Thymus (tissue), 11 donors: ENCODE measurements at regions not wholly inside any gene's neighbourhood (a gene's known extent, or its start where the extent isn't known, plus 50 kb on each side); places are given as distances from the start of the nearest gene placed in this dataset.
"Not testable (repeated sequence)": the region's sequence is repeated elsewhere in the genome, so short reads cannot be mapped to it uniquely, and the experiment has no call there.

Experiments
- DNase-seq, 9 donors: peaks; one replicate each; pipeline ENCODE4 v3.0.0-alpha.2; 2013; ENCODE audit warnings: low spot score in 9 of 9, low read depth in 6 of 9, missing footprints in 1 of 9
- H3K27ac ChIP-seq, 2 donors: one replicate each; pipeline ENCODE4 v1.5.1; 2013; ENCODE audit warnings: control low read depth in 1 of 2, low read depth in 1 of 2, low read length in 1 of 2, mild to moderate bottlenecking in 1 of 2, moderate library complexity in 1 of 2
- H3K27me3 ChIP-seq, 2 donors: one replicate each; pipeline ENCODE4 v1.5.1; 2013; ENCODE audit warnings: low read length in 1 of 2; ENCODE audit not compliant: control insufficient read depth in 2 of 2, insufficient read depth in 1 of 2
- H3K36me3 ChIP-seq, 2 donors: one replicate each; pipeline ENCODE4 v1.5.1; 2013; ENCODE audit warnings: low read length in 1 of 2, mild to moderate bottlenecking in 1 of 2, moderate library complexity in 1 of 2; ENCODE audit not compliant: control insufficient read depth in 2 of 2, insufficient read depth in 2 of 2
- H3K4me1 ChIP-seq, 2 donors: one replicate each; pipeline ENCODE4 v1.5.1; 2013; ENCODE audit warnings: low read length in 2 of 2; ENCODE audit not compliant: control insufficient read depth in 2 of 2, insufficient read depth in 2 of 2
- H3K4me3 ChIP-seq, 2 donors: one replicate each; pipeline ENCODE4 v1.5.1; 2013; ENCODE audit warnings: low read length in 2 of 2, control low read depth in 1 of 2, mild to moderate bottlenecking in 1 of 2
- H3K9me3 ChIP-seq, 2 donors: one replicate each; pipeline ENCODE4 v1.5.1; 2013; ENCODE audit warnings: low read length in 1 of 2, mild to moderate bottlenecking in 1 of 2; ENCODE audit not compliant: control insufficient read depth in 2 of 2, insufficient read depth in 1 of 2
- WGBS: extraction: QIAGEN DNeasy Blood & Tissue Kit; methylation state at CpG from one replicate; pipeline ENCODE4 v1.1.7; 2013; 5-methylcytosine and 5-hydroxymethylcytosine counted together
- donor health status: healthy.

GRCh38 chr13:52565324-52565723 is 76.9 kb upstream of the HNRNPA1L2 start:
- H3K36me3 ChIP-seq, H3K27me3 ChIP-seq, H3K4me1 ChIP-seq, H3K4me3 ChIP-seq, DNase-seq, H3K27ac ChIP-seq, H3K9me3 ChIP-seq: not testable (repeated sequence)
- 96% methylated on average over 4 of the region's 4 CpGs for WGBS

GRCh38 chr13:52569904-52570602 is 72.2 kb upstream of the HNRNPA1L2 start:
- not testable (repeated sequence) for H3K27ac ChIP-seq, H3K36me3 ChIP-seq, H3K4me3 ChIP-seq, H3K4me1 ChIP-seq, H3K27me3 ChIP-seq, H3K9me3 ChIP-seq
- DNase-seq = peak in 4 of 9 donors; percentile 0 to 33 (median 1)
- 39% methylated on average over 3 of the region's 9 CpGs for WGBS

GRCh38 chr13:52571163-52571562 is 71.1 kb upstream of the HNRNPA1L2 start:
- H3K27me3 ChIP-seq, H3K9me3 ChIP-seq, H3K4me3 ChIP-seq, H3K4me1 ChIP-seq, H3K36me3 ChIP-seq, H3K27ac ChIP-seq, DNase-seq: not testable (repeated sequence)
- WGBS = 88% methylated on average over 2 of the region's 3 CpGs

- not testable (repeated sequence) for DNase-seq, H3K27me3 ChIP-seq, H3K27ac ChIP-seq, H3K4me3 ChIP-seq, H3K9me3 ChIP-seq, H3K36me3 ChIP-seq, H3K4me1 ChIP-seq
- WGBS = 44% methylated on average over 2 of the region's 2 CpGs
These were observed 59.3 kb upstream of the HNRNPA1L2 start for GRCh38 chr13:52582962-52583361.
